HCT116 (cell line): ENCODE measurements at regions not wholly inside any gene's neighbourhood (a gene's known extent, or its start where the extent isn't known, plus 50 kb on each side); places are given as distances from the start of the nearest gene placed in this dataset.

ENCODE experiments used
- ATAC-seq: fragments of 200-7000 bp; cut with Tn5 transposase; 2 replicates; pipeline ENCODE4 v1.9.1; 2020; ENCODE audit warnings: mild to moderate bottlenecking, moderate library complexity
- BruUV-seq: library from RNA; stranded (reverse); fragments of 400-500 nt; replicated peaks from 2 replicates; lab custom pipeline; 2021; lab: Mats Ljungman, UMichigan
- CTCF ChIA-PET: fragments of 300-600 bp; sonication (Branson Sonifier 250); formaldehyde crosslinking; loops from one replicate; lab custom pipeline; 2021; ENCODE audit warnings: antibody characterized with exemption; lab: Charles Lee
- POLR2A ChIA-PET: fragments of 300-600, 350-600 bp; sonication (Branson Sonifier 250); formaldehyde crosslinking; loops from one replicate; lab custom pipeline; 2021; ENCODE audit warnings: antibody characterized with exemption; lab: Charles Lee
- RAD21 ChIA-PET, 2 experiments: fragments of 300-600 bp; sonication (Branson Sonifier 250); formaldehyde crosslinking; loops; one replicate each; lab custom pipeline; 2023; ENCODE audit warnings: low total read pairs in 2 of 2; ENCODE audit not compliant: uncharacterized antibody in 2 of 2, unreplicated experiment in 2 of 2, low non-redundant PET in 1 of 2; lab: Charles Lee
- DNase-seq: peaks from one replicate; pipeline ENCODE4 v3.0.0-alpha.2; 2010; ENCODE audit warnings: low read depth, low spot score
- H2AFZ ChIP-seq: fragments of 200-600 bp; shearing (Covaris generic), sonication (generic); 2 replicates; pipeline ENCODE4 v1.6.1; 2017; ENCODE audit warnings: low read depth, mixed run types, mixed read lengths, antibody characterized with exemption, low read length; ENCODE audit not compliant: poor library complexity, severe bottlenecking
- H3K27ac ChIP-seq: 2 replicates; pipeline ENCODE4 v1.5.1; 2012; ENCODE audit warnings: low read depth, low read length
- H3K27me3 ChIP-seq: fragments of 200-600 bp; sonication (generic); 2 replicates; pipeline ENCODE4 v1.6.1; 2016; ENCODE audit warnings: mixed run types, low read length, mixed read lengths; ENCODE audit not compliant: insufficient read depth
- H3K36me3 ChIP-seq, 2 experiments: fragments of 200-500 bp in 1 of 2; fragments of 200-600 bp in 1 of 2; sonication (Bioruptor generic) in 1 of 2; sonication (generic) in 1 of 2; 2 replicates each; pipeline versions ENCODE4 v1.5.1 to v1.6.1; 2014 to 2016; ENCODE audit warnings: low read length in 2 of 2, inconsistent platforms in 1 of 2, mixed read lengths in 1 of 2, mixed run types in 1 of 2; ENCODE audit not compliant: insufficient read depth in 2 of 2, control insufficient read depth in 1 of 2
- H3K4me1 ChIP-seq, 2 experiments: fragments of 200-600 bp in 1 of 2; sonication (generic) in 1 of 2; 2 replicates each; pipeline versions ENCODE4 v1.5.1 to v1.6.1; 2012 to 2017; ENCODE audit warnings: low read length in 2 of 2, inconsistent platforms in 1 of 2, mild to moderate bottlenecking in 1 of 2, mixed read lengths in 1 of 2, mixed run types in 1 of 2, moderate library complexity in 1 of 2; ENCODE audit not compliant: insufficient read depth in 2 of 2, control insufficient read depth in 1 of 2
- H3K4me2 ChIP-seq: fragments of 200-600 bp; sonication (generic); 2 replicates; pipeline ENCODE4 v1.6.1; 2017; ENCODE audit warnings: mixed run types, low read length, mixed read lengths
- H3K4me3 ChIP-seq, 2 experiments: fragments of 200-600 bp in 1 of 2; sonication (generic) in 1 of 2; replicated peaks in 1 of 2; 2 replicates each; pipeline ENCODE4 v1.5.1; 2011 to 2016; ENCODE audit warnings: low read length in 2 of 2, control low read depth in 1 of 2, low read depth in 1 of 2, mild to moderate bottlenecking in 1 of 2, mixed read lengths in 1 of 2, mixed run types in 1 of 2
- H3K79me2 ChIP-seq: fragments of 200-600 bp; sonication (generic); 2 replicates; pipeline ENCODE4 v1.6.1; 2017; ENCODE audit warnings: mild to moderate bottlenecking, mixed run types, low read length, moderate library complexity, mixed read lengths; ENCODE audit not compliant: insufficient read depth
- H3K9ac ChIP-seq: fragments of 200-600 bp; sonication (generic); 2 replicates; pipeline ENCODE4 v1.6.1; 2016; ENCODE audit warnings: low read length, mixed read lengths
- H3K9me2 ChIP-seq: fragments of 200-600 bp; sonication (generic), shearing (Covaris generic); 2 replicates; pipeline ENCODE4 v1.6.1; 2017; ENCODE audit warnings: mixed run types, mild to moderate bottlenecking, moderate library complexity; ENCODE audit not compliant: insufficient read depth
- H3K9me3 ChIP-seq, 2 experiments: fragments of 200-500 bp in 1 of 2; fragments of 200-600 bp in 1 of 2; sonication (Bioruptor generic) in 1 of 2; sonication (generic) in 1 of 2; 2 replicates each; pipeline ENCODE4 v1.6.1; 2014 to 2017; ENCODE audit warnings: low read length in 2 of 2, mixed read lengths in 2 of 2, inconsistent platforms in 1 of 2, low read depth in 1 of 2, mild to moderate bottlenecking in 1 of 2, mixed run types in 1 of 2, moderate library complexity in 1 of 2; ENCODE audit not compliant: control insufficient read depth in 1 of 2, insufficient read depth in 1 of 2
- H4K20me1 ChIP-seq: fragments of 200-600 bp; sonication (generic), shearing (Covaris generic); 2 replicates; pipeline ENCODE4 v1.6.1; 2017; ENCODE audit warnings: mixed run types, mild to moderate bottlenecking, moderate library complexity; ENCODE audit not compliant: insufficient read depth
- CBX3 ChIP-seq: IDR thresholded peaks from 2 replicates; pipeline ENCODE4 v1.6.1; 2012; ENCODE audit warnings: low read depth
- EGR1 ChIP-seq: IDR thresholded peaks from 2 replicates; pipeline ENCODE4 v1.6.1; 2012; ENCODE audit warnings: low read depth
- ELF1 ChIP-seq: IDR thresholded peaks from 2 replicates; pipeline ENCODE4 v1.6.1; 2012; ENCODE audit warnings: low read depth, borderline replicate concordance
- EZH2 ChIP-seq: fragments of 200-600 bp; sonication (generic); IDR thresholded peaks from 2 replicates; pipeline ENCODE4 v1.6.1; 2017; ENCODE audit warnings: antibody characterized with exemption, mixed run types
- EZH2phosphoT487 ChIP-seq: fragments of 200-600 bp; IDR thresholded peaks from 2 replicates; pipeline ENCODE4 v1.6.1; 2018; ENCODE audit warnings: antibody characterized with exemption, borderline replicate concordance
- FOSL1 ChIP-seq: IDR thresholded peaks from 2 replicates; pipeline ENCODE4 v1.6.1; 2012; ENCODE audit warnings: low read depth
- POLR2A ChIP-seq: IDR thresholded peaks from 2 replicates; pipeline ENCODE4 v1.7.0; 2011; ENCODE audit warnings: borderline replicate concordance; ENCODE audit not compliant: insufficient read depth, insufficient read length; ENCODE audit errors: extremely low read depth
- RAD21 ChIP-seq: IDR thresholded peaks from 2 replicates; pipeline ENCODE4 v1.6.1; 2012; ENCODE audit warnings: low read depth, mild to moderate bottlenecking
- SIN3A ChIP-seq: IDR thresholded peaks from 2 replicates; pipeline ENCODE4 v1.6.1; 2012; ENCODE audit warnings: low read depth
- SP1 ChIP-seq: IDR thresholded peaks from 2 replicates; pipeline ENCODE4 v1.6.1; 2012; ENCODE audit warnings: low read depth
- SRF ChIP-seq: IDR thresholded peaks from 2 replicates; pipeline ENCODE4 v1.6.1; 2012; ENCODE audit warnings: low read depth
- TCF7L2 ChIP-seq: IDR thresholded peaks from 2 replicates; pipeline ENCODE4 v1.7.0; 2011; ENCODE audit warnings: borderline replicate concordance, inconsistent platforms; ENCODE audit not compliant: insufficient read depth, insufficient read length; ENCODE audit errors: extremely low read depth
- YY1 ChIP-seq: IDR thresholded peaks from 2 replicates; pipeline ENCODE4 v1.6.1; 2011; ENCODE audit warnings: low read length, low read depth, moderate library complexity, mild to moderate bottlenecking; ENCODE audit not compliant: insufficient replicate concordance; ENCODE audit errors: extremely low read depth
- ZNF274 ChIP-seq: fragments of 200-500 bp; sonication (Bioruptor generic); IDR thresholded peaks from 2 replicates; pipeline ENCODE4 v1.6.1; 2014; ENCODE audit warnings: mild to moderate bottlenecking, low read depth, low read length, inconsistent platforms
- intact Hi-C: fragments of 100-400 bp; cut with micrococcal nuclease; formaldehyde crosslinking; loops from 2 replicates; pipeline ENCODE4 v1.10.0; 2022
- TF ChIP-seq, protein P1 (sequence below): IDR thresholded peaks from 2 replicates; pipeline ENCODE4 v1.6.1; 2012; ENCODE audit warnings: low read depth
- TF ChIP-seq, protein P2 (sequence below), 3 experiments: fragments of 200-600 bp in 1 of 3; sonication (generic) in 1 of 3; IDR thresholded peaks in 2 of 3; conservative IDR thresholded peaks in 1 of 3; 2 replicates each; pipeline ENCODE4 v1.5.1; 2012 to 2017; ENCODE audit warnings: low read depth in 2 of 3, low read length in 2 of 3, antibody characterized with exemption in 1 of 3, borderline replicate concordance in 1 of 3, control low read depth in 1 of 3, mild to moderate bottlenecking in 1 of 3, mixed read lengths in 1 of 3, mixed run types in 1 of 3, moderate library complexity in 1 of 3; ENCODE audit not compliant: insufficient read depth in 1 of 3
- TF ChIP-seq, protein P3 (sequence below): IDR thresholded peaks from 2 replicates; pipeline ENCODE4 v1.6.1; 2012

DNA sequence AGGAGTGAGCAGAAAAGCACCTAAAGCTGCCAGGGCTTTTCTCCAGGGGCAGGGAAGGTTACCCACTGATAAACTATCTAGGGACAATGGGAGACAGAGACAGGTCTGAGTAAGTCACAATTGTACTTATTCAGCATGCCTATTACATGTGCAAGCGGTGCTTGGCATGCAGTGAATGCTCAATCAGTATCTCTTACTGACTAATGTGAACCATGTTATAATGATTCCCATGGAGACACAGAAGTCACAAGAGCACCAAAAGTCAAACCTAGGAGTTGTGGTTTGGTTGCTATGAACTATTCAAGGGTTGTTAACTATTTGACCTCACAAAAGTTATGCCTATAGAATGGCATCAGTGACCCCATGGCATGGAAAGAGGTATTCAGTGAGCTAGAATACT, 50.0 kb upstream of the RASGRP1 start:
- TF ChIP-seq EZH2 (no peak), POLR2A (no peak), FOSL1 (no peak), RAD21 (no peak)
- Histone ChIP-seq H3K36me3 (no peaks in the 10 kb centered on the region), H3K4me3 (no peak overlapping the region), H3K9me3 (no peaks in the 10 kb centered on the region), H3K79me2 (no peaks in the 10 kb centered on the region), H3K27ac (no peak overlapping the region), H3K4me2 (no peak overlapping the region), H3K27me3 (peaks cover 16% of the 10 kb centered on the region; the same call in 1 of the 2 replicates), H3K9me2 (no peaks in the 10 kb centered on the region), H2AFZ (no peak overlapping the region), H3K4me1 (no peaks in the 10 kb centered on the region), H3K9ac (no peak overlapping the region), H4K20me1 (no peaks in the 10 kb centered on the region)
- ChIA-PET RAD21 (no interaction called here), CTCF (interaction anchor here (1.3 kb wide), 1 partner anchor 51 kb away, joined by 3 read pairs; no protein-coding TSS in a partner anchor), POLR2A (no interaction called here)
- ATAC-seq (no peak), DNase-seq (no peak)
- intact Hi-C loops: no loop called here
- BruUV-seq: no TSS peak

DNA sequence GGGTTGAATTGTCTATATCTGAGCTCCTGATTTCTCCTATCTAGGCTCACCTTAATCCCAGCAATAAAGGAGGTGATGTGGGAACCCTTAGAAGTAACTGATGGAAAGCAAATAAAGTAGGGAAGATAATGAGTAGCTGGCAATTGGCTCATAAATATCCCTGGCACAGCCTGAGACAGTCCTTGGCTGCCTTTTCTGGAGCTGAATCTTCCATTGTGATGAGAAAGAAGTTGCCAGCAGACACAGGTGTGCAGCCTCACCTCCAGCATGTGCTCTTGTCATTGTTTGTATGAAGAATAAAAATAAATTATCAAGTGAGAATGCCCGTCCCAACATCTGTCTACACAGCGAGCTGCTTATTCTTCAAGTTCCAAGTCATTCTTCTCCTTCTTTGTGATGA, 53.2 kb upstream of the RASGRP1 start:
- Histone ChIP-seq H3K36me3 (no peaks in the 10 kb centered on the region), H3K9me3 (no peaks in the 10 kb centered on the region), H3K9ac (no peak overlapping the region), H3K27me3 (peaks cover 37% of the 10 kb centered on the region), H4K20me1 (no peaks in the 10 kb centered on the region), H2AFZ (no peak overlapping the region), H3K4me1 (no peaks in the 10 kb centered on the region), H3K27ac (no peak overlapping the region), H3K79me2 (no peaks in the 10 kb centered on the region), H3K4me2 (no peak overlapping the region), H3K4me3 (no peak overlapping the region), H3K9me2 (no peaks in the 10 kb centered on the region)
- RAD21 ChIA-PET: interaction anchor here in 1 of 2 experiments (1.2 kb wide), 1 partner anchor 54 kb away, joined by 3 read pairs; no protein-coding TSS in a partner anchor
- CTCF ChIA-PET: no interaction called here
- intact Hi-C loops: no loop called here
- no peak for ATAC-seq
- no TSS peak for BruUV-seq
- no peak for DNase-seq
- POLR2A ChIA-PET: no interaction called here
- TF ChIP-seq EGR1 (no peak), YY1 (no peak), EZH2phosphoT487 (no peak), FOSL1 (no peak), CBX3 (no peak), SRF (no peak), ZNF274 (no peak), SP1 (no peak), TCF7L2 (no peak), RAD21 (no peak), EZH2 (no peak), SIN3A (no peak), ELF1 (no peak)
- TF ChIP-seq, protein P1, sequence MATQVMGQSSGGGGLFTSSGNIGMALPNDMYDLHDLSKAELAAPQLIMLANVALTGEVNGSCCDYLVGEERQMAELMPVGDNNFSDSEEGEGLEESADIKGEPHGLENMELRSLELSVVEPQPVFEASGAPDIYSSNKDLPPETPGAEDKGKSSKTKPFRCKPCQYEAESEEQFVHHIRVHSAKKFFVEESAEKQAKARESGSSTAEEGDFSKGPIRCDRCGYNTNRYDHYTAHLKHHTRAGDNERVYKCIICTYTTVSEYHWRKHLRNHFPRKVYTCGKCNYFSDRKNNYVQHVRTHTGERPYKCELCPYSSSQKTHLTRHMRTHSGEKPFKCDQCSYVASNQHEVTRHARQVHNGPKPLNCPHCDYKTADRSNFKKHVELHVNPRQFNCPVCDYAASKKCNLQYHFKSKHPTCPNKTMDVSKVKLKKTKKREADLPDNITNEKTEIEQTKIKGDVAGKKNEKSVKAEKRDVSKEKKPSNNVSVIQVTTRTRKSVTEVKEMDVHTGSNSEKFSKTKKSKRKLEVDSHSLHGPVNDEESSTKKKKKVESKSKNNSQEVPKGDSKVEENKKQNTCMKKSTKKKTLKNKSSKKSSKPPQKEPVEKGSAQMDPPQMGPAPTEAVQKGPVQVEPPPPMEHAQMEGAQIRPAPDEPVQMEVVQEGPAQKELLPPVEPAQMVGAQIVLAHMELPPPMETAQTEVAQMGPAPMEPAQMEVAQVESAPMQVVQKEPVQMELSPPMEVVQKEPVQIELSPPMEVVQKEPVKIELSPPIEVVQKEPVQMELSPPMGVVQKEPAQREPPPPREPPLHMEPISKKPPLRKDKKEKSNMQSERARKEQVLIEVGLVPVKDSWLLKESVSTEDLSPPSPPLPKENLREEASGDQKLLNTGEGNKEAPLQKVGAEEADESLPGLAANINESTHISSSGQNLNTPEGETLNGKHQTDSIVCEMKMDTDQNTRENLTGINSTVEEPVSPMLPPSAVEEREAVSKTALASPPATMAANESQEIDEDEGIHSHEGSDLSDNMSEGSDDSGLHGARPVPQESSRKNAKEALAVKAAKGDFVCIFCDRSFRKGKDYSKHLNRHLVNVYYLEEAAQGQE: no peak
- TF ChIP-seq, protein P2, sequence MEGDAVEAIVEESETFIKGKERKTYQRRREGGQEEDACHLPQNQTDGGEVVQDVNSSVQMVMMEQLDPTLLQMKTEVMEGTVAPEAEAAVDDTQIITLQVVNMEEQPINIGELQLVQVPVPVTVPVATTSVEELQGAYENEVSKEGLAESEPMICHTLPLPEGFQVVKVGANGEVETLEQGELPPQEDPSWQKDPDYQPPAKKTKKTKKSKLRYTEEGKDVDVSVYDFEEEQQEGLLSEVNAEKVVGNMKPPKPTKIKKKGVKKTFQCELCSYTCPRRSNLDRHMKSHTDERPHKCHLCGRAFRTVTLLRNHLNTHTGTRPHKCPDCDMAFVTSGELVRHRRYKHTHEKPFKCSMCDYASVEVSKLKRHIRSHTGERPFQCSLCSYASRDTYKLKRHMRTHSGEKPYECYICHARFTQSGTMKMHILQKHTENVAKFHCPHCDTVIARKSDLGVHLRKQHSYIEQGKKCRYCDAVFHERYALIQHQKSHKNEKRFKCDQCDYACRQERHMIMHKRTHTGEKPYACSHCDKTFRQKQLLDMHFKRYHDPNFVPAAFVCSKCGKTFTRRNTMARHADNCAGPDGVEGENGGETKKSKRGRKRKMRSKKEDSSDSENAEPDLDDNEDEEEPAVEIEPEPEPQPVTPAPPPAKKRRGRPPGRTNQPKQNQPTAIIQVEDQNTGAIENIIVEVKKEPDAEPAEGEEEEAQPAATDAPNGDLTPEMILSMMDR (IDR thresholded peaks at IDR 0.05 in 2 of 3, conservative IDR thresholded peaks at IDR 0.05 in 1 of 3; ENCODE audit: borderline replicate concordance in 1 of 3, insufficient read depth in 1 of 3, low read depth in 2 of 3, low read length in 2 of 3): no peak
- TF ChIP-seq, protein P3, sequence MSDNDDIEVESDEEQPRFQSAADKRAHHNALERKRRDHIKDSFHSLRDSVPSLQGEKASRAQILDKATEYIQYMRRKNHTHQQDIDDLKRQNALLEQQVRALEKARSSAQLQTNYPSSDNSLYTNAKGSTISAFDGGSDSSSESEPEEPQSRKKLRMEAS: no peak
